ENCODE measurements at regions not wholly inside any gene's neighbourhood (a gene's known extent, or its start where the extent isn't known, plus 50 kb on each side); places are given as distances from the start of the nearest gene placed in this dataset.

DNA sequence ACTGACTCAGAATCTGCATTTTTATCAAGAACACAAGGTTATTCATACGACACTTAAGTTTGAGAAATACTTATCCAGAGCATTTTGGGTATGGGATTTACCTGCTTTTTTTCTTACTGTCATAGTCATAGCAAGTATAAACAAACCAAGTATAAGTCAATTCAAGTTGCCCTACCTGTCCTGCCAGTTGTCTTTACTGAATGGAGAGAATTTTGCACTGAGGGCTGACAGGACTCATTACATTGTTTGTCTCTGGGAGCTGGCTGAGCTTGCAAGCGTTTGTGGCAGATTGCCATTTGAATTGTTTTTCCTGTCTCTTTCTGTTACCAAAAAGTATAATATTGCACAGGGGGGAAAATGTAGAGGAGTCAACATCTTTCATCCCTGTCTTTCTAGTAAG lies 278.9 kb upstream of the MAGEC2 start:
- no peak for TF ChIP-seq GABPA (IDR thresholded peaks at IDR 0.05; ENCODE audit: low read depth)
- TF ChIP-seq, protein P1, sequence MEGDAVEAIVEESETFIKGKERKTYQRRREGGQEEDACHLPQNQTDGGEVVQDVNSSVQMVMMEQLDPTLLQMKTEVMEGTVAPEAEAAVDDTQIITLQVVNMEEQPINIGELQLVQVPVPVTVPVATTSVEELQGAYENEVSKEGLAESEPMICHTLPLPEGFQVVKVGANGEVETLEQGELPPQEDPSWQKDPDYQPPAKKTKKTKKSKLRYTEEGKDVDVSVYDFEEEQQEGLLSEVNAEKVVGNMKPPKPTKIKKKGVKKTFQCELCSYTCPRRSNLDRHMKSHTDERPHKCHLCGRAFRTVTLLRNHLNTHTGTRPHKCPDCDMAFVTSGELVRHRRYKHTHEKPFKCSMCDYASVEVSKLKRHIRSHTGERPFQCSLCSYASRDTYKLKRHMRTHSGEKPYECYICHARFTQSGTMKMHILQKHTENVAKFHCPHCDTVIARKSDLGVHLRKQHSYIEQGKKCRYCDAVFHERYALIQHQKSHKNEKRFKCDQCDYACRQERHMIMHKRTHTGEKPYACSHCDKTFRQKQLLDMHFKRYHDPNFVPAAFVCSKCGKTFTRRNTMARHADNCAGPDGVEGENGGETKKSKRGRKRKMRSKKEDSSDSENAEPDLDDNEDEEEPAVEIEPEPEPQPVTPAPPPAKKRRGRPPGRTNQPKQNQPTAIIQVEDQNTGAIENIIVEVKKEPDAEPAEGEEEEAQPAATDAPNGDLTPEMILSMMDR (IDR thresholded peaks at IDR 0.05; ENCODE audit: insufficient read depth, low read length): no peak

Data from HL-60 (cell line).